NCI-H187 (cell line): ENCODE measurements at regions not wholly inside any gene's neighbourhood (a gene's known extent, or its start where the extent isn't known, plus 50 kb on each side); places are given as distances from the start of the nearest gene placed in this dataset.
"Not testable (repeated sequence)": the region's sequence is repeated elsewhere in the genome, so short reads cannot be mapped to it uniquely, and the experiment has no call there.

ENCODE experiments used
- DNase-seq, 2 experiments: peaks; one replicate each; lab custom pipeline; 2025; lab: John Stamatoyannopoulos, UW

GRCh38 chr2:160731415-160731814 is 237.8 kb upstream of the RBMS1 start:
- DNase-seq, result no peak

GRCh38 chr2:160731856-160732255 is 238.2 kb upstream of the RBMS1 start:
- DNase-seq, result no peak

- no peak for DNase-seq
Observed at GRCh38 chr2:160735696-160736095, 242.1 kb upstream of the RBMS1 start.

- no peak for DNase-seq
Observed at GRCh38 chr2:160736148-160737028, 242.8 kb upstream of the RBMS1 start.

GRCh38 chr2:160737247-160737646 is 243.6 kb upstream of the RBMS1 start:
- DNase-seq, result no peak

GRCh38 chr2:160741271-160741670 is 247.7 kb upstream of the RBMS1 start:
- no peak for DNase-seq

GRCh38 chr2:160741815-160742214 is 248.2 kb upstream of the RBMS1 start:
- no peak for DNase-seq

GRCh38 chr2:160742667-160743066 is 249.1 kb upstream of the RBMS1 start:
- DNase-seq, result no peak

- no peak for DNase-seq
Observed at GRCh38 chr2:160747501-160748170, 254.0 kb upstream of the RBMS1 start.

GRCh38 chr2:160751021-160751420 is 257.4 kb upstream of the RBMS1 start:
- DNase-seq, result no peak

- DNase-seq, result no peak
Observed at GRCh38 chr2:160752475-160753330, 259.1 kb upstream of the RBMS1 start.

- DNase-seq, result no peak
Observed at GRCh38 chr2:160753331-160753654, 259.7 kb upstream of the RBMS1 start.

GRCh38 chr2:160753960-160754359 is 260.4 kb upstream of the RBMS1 start:
- DNase-seq, result no peak

GRCh38 chr2:160756481-160756880 is 262.9 kb upstream of the RBMS1 start:
- DNase-seq, result no peak

GRCh38 chr2:160762493-160763128 is 269.0 kb upstream of the RBMS1 start:
- DNase-seq, result not testable (repeated sequence)

GRCh38 chr2:160783474-160783873 is 289.9 kb upstream of the RBMS1 start:
- DNase-seq, result no peak

- no peak for DNase-seq
Observed at GRCh38 chr2:160784034-160784433, 290.4 kb upstream of the RBMS1 start.

GRCh38 chr2:160790738-160791137 is 297.1 kb upstream of the RBMS1 start:
- no peak for DNase-seq

- DNase-seq, result no peak
Observed at GRCh38 chr2:160791884-160792283, 298.3 kb upstream of the RBMS1 start.

- DNase-seq, result no peak
Observed at GRCh38 chr2:160792837-160793236, 299.2 kb upstream of the RBMS1 start.

GRCh38 chr2:160794926-160795325 is 301.3 kb upstream of the RBMS1 start:
- no peak for DNase-seq

GRCh38 chr2:160803881-160804280 is 310.3 kb upstream of the RBMS1 start:
- DNase-seq, result no peak
